ENCODE measurements at regions not wholly inside any gene's neighbourhood (a gene's known extent, or its start where the extent isn't known, plus 50 kb on each side); places are given as distances from the start of the nearest gene placed in this dataset.
A peak's percentile ranks its signal among the peaks of the same experiment; 100 is the strongest.

- no peak for DNase-seq (ENCODE audit: low read depth in 4 of 4, low spot score in 2 of 4)
Observed at GRCh38 chr5:68554571-68555279, 339.2 kb downstream of the PIK3R1 start.

GRCh38 chr5:68555907-68556681, 340.5 kb downstream of the PIK3R1 start:
- no peak for DNase-seq (ENCODE audit: low read depth in 4 of 4, low spot score in 2 of 4)

- no peak for DNase-seq (ENCODE audit: low read depth in 4 of 4, low spot score in 2 of 4)
Observed at GRCh38 chr5:68557162-68557936, 341.8 kb downstream of the PIK3R1 start.

GRCh38 chr5:68562308-68562707, 346.8 kb downstream of the PIK3R1 start:
- DNase-seq (ENCODE audit: low read depth in 4 of 4, low spot score in 2 of 4) = peak in 1 of 4 donors; percentile 59

- no peak for DNase-seq (ENCODE audit: low read depth in 4 of 4, low spot score in 2 of 4)
Observed at GRCh38 chr5:68565427-68565826, 349.9 kb downstream of the PIK3R1 start.

- DNase-seq (ENCODE audit: low read depth in 4 of 4, low spot score in 2 of 4) = no peak
Observed at GRCh38 chr5:68576805-68577204, 361.2 kb downstream of the PIK3R1 start.

GRCh38 chr5:68582284-68582683, 366.7 kb downstream of the PIK3R1 start:
- DNase-seq (ENCODE audit: low read depth in 4 of 4, low spot score in 2 of 4) = no peak

- no peak for DNase-seq (ENCODE audit: low read depth in 4 of 4, low spot score in 2 of 4)
Observed at GRCh38 chr5:68587171-68587570, 371.6 kb downstream of the PIK3R1 start.

GRCh38 chr5:68591850-68592249, 376.3 kb downstream of the PIK3R1 start:
- no peak for DNase-seq (ENCODE audit: low read depth in 4 of 4, low spot score in 2 of 4)

- DNase-seq (ENCODE audit: low read depth in 4 of 4, low spot score in 2 of 4) = no peak
Observed at GRCh38 chr5:68592351-68592750, 376.8 kb downstream of the PIK3R1 start.

GRCh38 chr5:68593211-68593671, 377.7 kb downstream of the PIK3R1 start:
- no peak for DNase-seq (ENCODE audit: low read depth in 4 of 4, low spot score in 2 of 4)

GRCh38 chr5:68612972-68613371, 397.4 kb downstream of the PIK3R1 start:
- no peak for DNase-seq (ENCODE audit: low read depth in 4 of 4, low spot score in 2 of 4)

GRCh38 chr5:68618501-68618900, 402.9 kb downstream of the PIK3R1 start:
- no peak for DNase-seq (ENCODE audit: low read depth in 4 of 4, low spot score in 2 of 4)

- DNase-seq (ENCODE audit: low read depth in 4 of 4, low spot score in 2 of 4) = no peak
Observed at GRCh38 chr5:68627001-68627400, 411.4 kb downstream of the PIK3R1 start.

GRCh38 chr5:68628082-68628814, 412.7 kb downstream of the PIK3R1 start:
- DNase-seq (ENCODE audit: low read depth in 4 of 4, low spot score in 2 of 4) = no peak

GRCh38 chr5:68630354-68630753, 414.8 kb downstream of the PIK3R1 start:
- no peak for DNase-seq (ENCODE audit: low read depth in 4 of 4, low spot score in 2 of 4)

- no peak for DNase-seq (ENCODE audit: low read depth in 4 of 4, low spot score in 2 of 4)
Observed at GRCh38 chr5:68631884-68632283, 416.3 kb downstream of the PIK3R1 start.

GRCh38 chr5:68641211-68641610, 425.7 kb downstream of the PIK3R1 start:
- DNase-seq (ENCODE audit: low read depth in 4 of 4, low spot score in 2 of 4) = no peak

GRCh38 chr5:68643064-68643463, 427.5 kb downstream of the PIK3R1 start:
- DNase-seq (ENCODE audit: low read depth in 4 of 4, low spot score in 2 of 4) = no peak

GRCh38 chr5:68644971-68645370, 429.4 kb downstream of the PIK3R1 start:
- no peak for DNase-seq (ENCODE audit: low read depth in 4 of 4, low spot score in 2 of 4)

GRCh38 chr5:68646144-68646543, 430.6 kb downstream of the PIK3R1 start:
- no peak for DNase-seq (ENCODE audit: low read depth in 4 of 4, low spot score in 2 of 4)
